GM18870 (cell line): ENCODE measurements at regions not wholly inside any gene's neighbourhood (a gene's known extent, or its start where the extent isn't known, plus 50 kb on each side); places are given as distances from the start of the nearest gene placed in this dataset.

Experiments used
- ATAC-seq: cut with Tn5 transposase; IDR thresholded peaks from one replicate; pipeline ENCODE4 v1.9.1; 2021; ENCODE audit warnings: moderate library complexity; ENCODE audit not compliant: unreplicated experiment

GRCh38 chr6:65852369-65852852, 145.4 kb upstream of the EYS start:
- ATAC-seq, result no peak

GRCh38 chr6:65830151-65830550, 123.1 kb upstream of the EYS start:
- no peak for ATAC-seq

DNA sequence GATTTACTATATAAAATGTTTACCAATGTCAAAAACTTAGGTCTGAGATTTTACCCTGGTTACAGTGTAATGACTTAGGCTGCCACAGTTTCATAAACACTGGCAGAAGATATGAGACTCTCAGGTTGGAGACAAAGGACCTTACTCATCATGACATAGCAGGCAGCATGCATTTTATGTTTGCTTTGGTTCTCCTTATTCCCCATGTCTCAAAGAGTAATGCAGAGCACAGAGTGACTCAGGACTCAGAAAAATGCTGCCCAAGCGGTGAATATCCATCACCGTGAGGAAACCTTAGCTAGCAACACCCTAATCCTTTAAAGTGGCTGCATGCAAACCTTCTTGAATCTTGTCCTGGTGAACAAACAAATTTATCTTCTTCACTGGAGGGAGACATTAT, 112.1 kb upstream of the EYS start:
- no peak for ATAC-seq

- ATAC-seq, result no peak
Observed at GRCh38 chr6:65818576-65818975, 111.5 kb upstream of the EYS start.

GRCh38 chr6:65816991-65817390, 110.0 kb upstream of the EYS start:
- no peak for ATAC-seq

DNA sequence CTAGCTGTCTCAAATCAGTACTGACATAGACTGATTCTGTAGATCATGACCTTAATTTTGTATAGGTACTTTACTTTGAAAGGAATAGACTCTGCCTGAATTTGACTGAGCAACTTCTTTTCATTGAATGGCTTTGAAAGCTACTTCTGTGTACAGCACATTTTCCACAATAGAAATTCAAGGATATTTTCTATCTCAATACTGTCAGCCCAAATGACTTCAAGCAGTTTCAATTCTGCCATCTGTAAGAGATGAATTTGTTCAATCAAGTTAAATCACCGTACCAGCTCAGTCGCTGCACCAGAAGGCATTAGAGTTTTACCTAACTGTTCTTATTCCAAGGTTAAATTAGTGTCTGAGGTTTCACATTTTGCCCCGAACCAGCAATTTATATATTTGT, 107.0 kb upstream of the EYS start:
- ATAC-seq, result no peak

DNA sequence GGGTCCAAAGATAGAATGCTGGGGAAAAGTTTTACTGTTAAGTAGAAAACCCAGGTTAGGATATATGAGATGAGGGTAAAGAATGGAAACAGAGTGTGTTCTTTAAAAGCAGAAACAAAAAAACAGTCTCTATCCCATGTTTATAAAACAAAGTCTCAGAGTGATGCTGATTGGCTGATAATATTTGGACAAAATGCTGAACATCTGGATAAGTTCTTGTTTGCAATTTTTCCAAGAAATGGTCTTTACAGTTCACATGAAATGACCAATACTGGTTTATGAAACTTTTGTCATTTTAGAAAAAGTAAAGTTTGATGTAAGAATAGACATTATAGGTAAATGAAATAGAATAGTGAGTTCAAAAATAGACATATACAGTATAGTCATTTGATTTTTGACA, 96.2 kb upstream of the EYS start:
- ATAC-seq, result no peak

- ATAC-seq, result no peak
Observed at GRCh38 chr6:65799389-65799788, 92.4 kb upstream of the EYS start.

- ATAC-seq, result no peak
Observed at GRCh38 chr6:65798280-65799014, 91.4 kb upstream of the EYS start.

DNA sequence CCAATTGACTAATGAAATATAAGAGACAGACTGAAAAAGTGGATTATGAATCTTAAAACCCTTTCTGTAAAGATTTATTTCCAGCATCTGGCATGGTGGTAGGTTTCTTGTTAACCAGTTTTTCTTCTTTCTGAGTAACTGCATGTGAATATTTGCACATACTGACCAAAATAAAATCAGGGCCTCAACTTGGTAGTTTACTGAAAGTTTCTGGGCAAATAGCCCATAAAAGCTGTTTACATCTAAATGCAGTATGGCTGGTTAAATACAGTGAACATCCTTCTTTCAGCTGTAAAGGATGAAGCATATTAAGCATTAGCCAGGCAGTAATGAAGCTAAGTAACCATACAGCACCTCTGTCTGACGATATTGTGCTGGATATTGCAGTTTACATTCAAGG, 83.6 kb upstream of the EYS start:
- no peak for ATAC-seq

GRCh38 chr6:65787787-65788186, 80.8 kb upstream of the EYS start:
- ATAC-seq, result no peak

DNA sequence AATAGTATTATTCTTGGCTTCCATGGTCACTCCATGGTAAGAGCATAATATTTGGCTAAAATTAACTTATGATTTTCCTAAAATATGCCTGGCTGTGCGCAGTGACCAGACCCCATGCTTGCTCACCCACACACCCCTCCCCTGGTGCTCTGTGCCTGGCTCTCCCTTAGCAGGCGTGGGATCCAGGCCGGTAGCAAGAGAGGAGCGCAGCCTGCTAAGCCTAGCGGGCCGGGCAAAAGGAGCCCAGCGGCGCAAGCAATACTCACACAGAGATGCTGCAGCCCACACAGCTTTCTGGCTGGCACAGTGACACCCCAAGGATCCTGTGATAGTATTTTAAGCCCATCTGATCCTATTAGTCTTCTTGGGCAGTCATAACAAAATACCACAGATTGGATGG, 79.8 kb upstream of the EYS start:
- no peak for ATAC-seq

DNA sequence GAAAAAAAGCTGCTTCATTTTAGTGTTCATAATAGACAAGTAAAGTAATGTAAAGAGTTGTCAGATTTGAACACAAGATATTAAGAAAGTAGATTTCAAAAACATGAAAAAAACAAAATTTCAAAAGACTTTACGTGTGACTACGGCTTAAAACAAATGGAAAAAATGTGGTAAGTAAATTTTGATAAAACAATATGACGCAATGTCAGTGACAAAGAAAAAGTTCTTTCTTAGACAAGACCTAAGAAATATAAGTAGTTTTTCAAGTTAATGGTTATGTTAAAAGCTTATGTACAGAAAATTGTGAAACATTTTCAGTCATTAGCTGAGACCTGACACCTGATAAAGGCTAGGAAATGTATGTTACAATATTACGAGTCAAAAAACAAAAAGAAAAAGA, 73.7 kb upstream of the EYS start:
- ATAC-seq, result no peak

DNA sequence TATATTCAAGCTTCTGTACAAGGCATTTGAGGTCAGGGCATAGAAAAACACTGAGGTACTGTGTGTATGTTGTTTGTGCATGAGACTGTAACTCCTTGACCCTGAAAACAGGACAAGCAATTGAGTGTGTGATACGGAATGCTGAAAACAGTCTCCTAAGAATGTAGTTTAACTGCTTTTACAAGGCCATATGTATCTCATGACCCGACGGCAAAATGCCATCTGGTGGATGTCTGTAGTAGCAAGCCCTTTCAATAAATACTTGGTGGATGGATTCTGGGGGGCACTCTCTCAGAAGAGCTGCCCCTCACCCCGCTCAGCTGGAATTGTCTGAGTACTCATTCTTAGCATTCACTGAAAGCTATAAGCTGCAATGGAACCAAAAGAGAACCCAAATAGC, 69.3 kb upstream of the EYS start:
- no peak for ATAC-seq

DNA sequence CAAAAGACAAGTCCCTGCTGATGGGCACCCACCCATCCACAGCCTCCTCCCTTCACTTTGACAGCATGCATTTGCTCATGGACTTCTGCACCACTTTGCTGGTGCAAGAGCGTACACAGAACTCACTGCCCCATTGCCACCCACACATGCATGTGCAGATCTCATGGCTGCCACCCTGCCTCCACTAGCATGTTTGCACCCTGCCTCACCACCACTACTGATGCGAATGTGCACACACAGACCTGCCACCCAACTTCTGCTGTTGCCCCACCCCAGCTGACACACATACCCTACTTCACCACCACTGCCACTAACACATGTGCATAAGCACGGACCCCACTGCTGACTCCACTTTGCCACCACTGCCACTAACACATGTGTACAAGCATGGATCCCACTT, 64.9 kb upstream of the EYS start:
- no peak for ATAC-seq

DNA sequence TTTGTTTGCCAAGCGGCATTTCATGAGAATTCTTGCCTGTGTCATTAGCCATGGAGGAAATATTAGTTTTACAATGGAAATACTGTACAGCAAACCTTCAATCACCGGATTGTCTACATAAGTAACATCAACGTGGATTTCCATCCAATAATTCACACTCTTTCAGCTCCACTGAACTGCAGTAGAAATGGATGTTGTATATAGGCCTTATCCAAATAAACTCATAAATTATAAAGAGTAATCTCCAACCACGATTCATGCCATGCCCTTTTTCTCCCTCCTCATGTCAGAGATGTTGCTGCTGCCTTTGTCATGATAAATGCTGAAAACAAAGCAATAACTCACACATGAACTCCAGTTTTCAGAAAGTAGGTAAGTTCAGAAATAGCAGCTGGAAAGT, 54.9 kb upstream of the EYS start:
- ATAC-seq, result no peak

- no peak for ATAC-seq
Observed at GRCh38 chr6:65760285-65760684, 53.3 kb upstream of the EYS start.
